KBM-7 (cell line): ENCODE measurements at regions not wholly inside any gene's neighbourhood (a gene's known extent, or its start where the extent isn't known, plus 50 kb on each side); places are given as distances from the start of the nearest gene placed in this dataset.

Source experiments
- DNase-seq: peaks from one replicate; pipeline ENCODE4 v3.0.0-alpha.2; 2015
- in situ Hi-C: fragments of 300-500 bp; cut with MboI; formaldehyde crosslinking; loops from 2 replicates; pipeline ENCODE4 v1.14.3; 2020; ENCODE audit warnings: low sequenced_read_pairs, low pct_unique_long_range_greater_than_20kb, mixed read lengths

- in situ Hi-C loops = no loop called here
- DNase-seq = no peak
Observed at GRCh38 chr2:171226461-171226860, 65.8 kb upstream of the TLK1 start.

GRCh38 chr2:171225989-171226388 lies 65.3 kb upstream of the TLK1 start:
- in situ Hi-C loops = no loop called here
- DNase-seq = no peak

- in situ Hi-C loops = no loop called here
- DNase-seq = no peak
Observed at GRCh38 chr2:171225302-171225980, 64.7 kb upstream of the TLK1 start.

GRCh38 chr2:171217330-171217729 lies 56.6 kb upstream of the TLK1 start:
- DNase-seq = no peak
- in situ Hi-C loops = no loop called here

- no peak for DNase-seq
- in situ Hi-C loops = no loop called here
Observed at GRCh38 chr2:171216631-171217030, 55.9 kb upstream of the TLK1 start.

- in situ Hi-C loops = no loop called here
- DNase-seq = no peak
Observed at GRCh38 chr2:171214093-171214492, 53.4 kb upstream of the TLK1 start.

- in situ Hi-C loops = no loop called here
- peak; percentile 80 for DNase-seq
Observed at GRCh38 chr2:171210864-171211431, 50.3 kb upstream of the TLK1 start.
